Adrenal gland (tissue), 5 donors: ENCODE measurements at regions not wholly inside any gene's neighbourhood (a gene's known extent, or its start where the extent isn't known, plus 50 kb on each side); places are given as distances from the start of the nearest gene placed in this dataset.

Source experiments
- CTCF ChIP-seq, 6 experiments: fragments of 450-650 bp in 4 of 6; fragments of 200-600 bp in 2 of 6; sonication (generic) in 1 of 6; IDR thresholded peaks; 1 replicate in 5 of 6; 2 replicates in 1 of 6; pipeline versions ENCODE4 v1.5.1 to v1.8.0; 2016 to 2021; ENCODE audit warnings: antibody characterized with exemption in 6 of 6, mild to moderate bottlenecking in 2 of 6, moderate library complexity in 1 of 6
- POLR2A ChIP-seq, 2 donors: fragments of 450-650 bp; IDR thresholded peaks; one replicate each; pipeline ENCODE4 v1.6.1; 2017; ENCODE audit warnings: antibody characterized with exemption in 2 of 2, mild to moderate bottlenecking in 2 of 2, moderate library complexity in 1 of 2
- donor health status: DM: no; HTN: no; CAD: no.

GRCh38 chr13:97751477-97751876, 202.0 kb upstream of the IPO5 start:
- TF ChIP-seq CTCF (IDR thresholded peaks at IDR 0.05) (no peak), POLR2A (IDR thresholded peaks at IDR 0.05) (no peak)
